CD4-positive, alpha-beta T cell treated with Interleukin-2 at 100 ng/mL for 4 hours (primary cell): ENCODE measurements at regions not wholly inside any gene's neighbourhood (a gene's known extent, or its start where the extent isn't known, plus 50 kb on each side); places are given as distances from the start of the nearest gene placed in this dataset.
"Not testable (repeated sequence)": the region's sequence is repeated elsewhere in the genome, so short reads cannot be mapped to it uniquely, and the experiment has no call there.

Source experiments
- DNase-seq: peaks from one replicate; pipeline ENCODE4 v3.0.0-alpha.2; 2020; ENCODE audit warnings: low spot score

DNA sequence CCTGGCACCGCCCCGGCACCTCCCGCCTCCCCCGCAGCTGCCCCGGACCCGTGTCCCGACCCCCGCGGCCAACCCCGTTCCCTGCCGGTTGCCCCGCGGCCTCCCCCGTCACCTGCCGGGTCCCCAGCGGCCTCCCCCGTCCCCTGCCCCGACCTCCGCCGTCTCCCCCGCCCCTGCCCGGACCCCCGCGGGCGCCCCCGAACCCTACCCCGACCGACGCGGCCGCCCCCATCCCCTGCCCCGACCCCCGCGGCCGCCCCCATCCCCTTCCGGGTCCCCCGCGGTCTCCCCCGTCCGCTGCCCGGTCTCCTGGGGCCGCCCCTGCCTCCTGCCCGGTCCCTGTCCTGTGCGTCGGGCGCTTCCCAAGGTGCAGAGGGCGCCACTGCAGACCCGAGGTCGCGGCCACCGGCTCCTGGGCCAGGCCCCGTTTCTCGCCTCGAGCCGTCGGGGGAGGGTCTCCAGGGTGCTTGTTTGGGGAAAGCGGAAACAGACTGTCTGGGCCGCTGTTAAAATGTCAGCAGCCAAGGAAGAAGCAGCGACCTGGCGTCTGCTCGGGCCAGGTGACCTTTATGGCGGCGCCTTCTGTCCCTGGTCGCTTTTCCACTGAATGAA is 51.6 kb upstream of the APOD start:
- DNase-seq = not testable (repeated sequence)

DNA sequence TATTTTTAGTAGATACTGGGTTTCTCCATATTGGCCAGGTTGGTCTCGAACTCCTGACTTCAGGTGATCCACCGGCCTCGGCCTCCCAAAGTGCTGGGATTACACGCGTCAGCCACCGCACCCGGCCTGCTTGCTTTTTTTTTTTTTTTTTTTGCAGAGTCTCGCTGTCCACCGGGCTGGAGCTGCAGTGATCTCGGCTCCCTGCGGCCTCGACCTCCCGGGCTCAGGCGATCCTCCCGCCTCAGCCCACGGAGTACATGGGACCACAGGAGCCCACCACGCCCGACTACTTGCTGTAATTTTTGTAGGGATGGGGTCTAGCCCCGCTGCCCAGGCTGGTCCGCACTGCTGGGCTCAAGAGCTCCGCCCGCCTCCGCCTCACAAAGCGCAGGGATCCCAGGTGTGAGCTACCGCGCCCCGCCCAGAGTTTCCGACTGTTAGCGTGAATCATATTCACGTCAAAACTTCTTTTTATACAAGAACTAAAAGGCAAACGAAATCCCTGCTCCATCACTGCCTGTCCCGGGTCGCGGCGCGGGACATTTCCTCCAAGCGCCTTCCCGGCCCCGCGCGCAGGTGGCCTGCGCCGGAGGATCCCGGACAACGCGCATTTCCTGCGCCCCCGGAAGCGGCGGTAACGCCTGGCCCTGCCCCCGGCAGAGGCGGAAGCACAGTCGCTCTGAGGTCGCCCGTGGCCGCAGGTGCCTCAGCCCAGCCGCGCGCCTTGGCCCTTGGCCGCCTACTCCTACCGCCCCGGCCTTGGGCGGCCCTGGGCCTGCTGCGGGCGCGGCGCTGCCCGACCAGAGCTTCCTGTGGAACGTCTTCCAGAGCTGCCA is 50.9 kb upstream of the APOD start:
- DNase-seq = peak; percentile 39
